Fibroblast of gingiva (primary cell): ENCODE measurements at regions not wholly inside any gene's neighbourhood (a gene's known extent, or its start where the extent isn't known, plus 50 kb on each side); places are given as distances from the start of the nearest gene placed in this dataset.
"Not testable (repeated sequence)": the region's sequence is repeated elsewhere in the genome, so short reads cannot be mapped to it uniquely, and the experiment has no call there.

Experiments
- DNase-seq: peaks from one replicate; pipeline ENCODE4 v3.0.0-alpha.2; 2011; ENCODE audit warnings: low read depth

DNA sequence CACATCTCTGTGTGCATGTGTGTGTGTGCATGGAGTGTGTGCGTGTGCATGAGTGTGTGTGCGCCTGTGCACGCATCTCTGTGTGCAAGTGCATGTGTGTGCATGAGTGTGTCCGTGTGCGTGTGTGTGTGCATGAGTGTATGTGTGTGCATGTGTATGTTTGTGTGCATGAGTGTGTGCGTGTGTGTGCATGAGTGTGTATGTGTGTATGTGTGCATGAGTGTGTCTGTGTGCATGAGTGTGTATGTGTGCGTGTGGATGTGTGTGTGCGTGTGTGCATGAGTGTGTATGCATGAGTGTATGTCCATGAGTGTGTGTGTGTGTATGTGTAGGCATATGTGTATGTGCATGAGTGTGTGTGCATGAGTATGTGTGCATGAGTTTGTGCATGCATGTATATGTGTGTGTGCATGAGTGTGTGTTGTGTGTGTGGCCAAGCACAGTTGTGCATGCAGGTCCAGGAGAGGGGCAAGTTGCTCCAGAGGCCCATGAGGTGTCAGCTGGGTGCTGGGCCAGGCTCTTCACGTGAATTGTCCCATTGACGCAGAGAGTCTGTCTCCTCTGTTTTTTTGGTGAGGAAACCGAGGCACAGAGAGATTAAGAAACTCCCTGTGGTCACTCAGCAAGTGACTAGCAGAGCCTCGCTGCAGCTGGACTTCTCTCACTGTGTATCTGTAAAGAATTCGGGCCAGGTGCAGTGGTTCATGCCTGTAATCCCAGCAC, 75.5 kb downstream of the ASB1 start:
- DNase-seq = no peak

DNA sequence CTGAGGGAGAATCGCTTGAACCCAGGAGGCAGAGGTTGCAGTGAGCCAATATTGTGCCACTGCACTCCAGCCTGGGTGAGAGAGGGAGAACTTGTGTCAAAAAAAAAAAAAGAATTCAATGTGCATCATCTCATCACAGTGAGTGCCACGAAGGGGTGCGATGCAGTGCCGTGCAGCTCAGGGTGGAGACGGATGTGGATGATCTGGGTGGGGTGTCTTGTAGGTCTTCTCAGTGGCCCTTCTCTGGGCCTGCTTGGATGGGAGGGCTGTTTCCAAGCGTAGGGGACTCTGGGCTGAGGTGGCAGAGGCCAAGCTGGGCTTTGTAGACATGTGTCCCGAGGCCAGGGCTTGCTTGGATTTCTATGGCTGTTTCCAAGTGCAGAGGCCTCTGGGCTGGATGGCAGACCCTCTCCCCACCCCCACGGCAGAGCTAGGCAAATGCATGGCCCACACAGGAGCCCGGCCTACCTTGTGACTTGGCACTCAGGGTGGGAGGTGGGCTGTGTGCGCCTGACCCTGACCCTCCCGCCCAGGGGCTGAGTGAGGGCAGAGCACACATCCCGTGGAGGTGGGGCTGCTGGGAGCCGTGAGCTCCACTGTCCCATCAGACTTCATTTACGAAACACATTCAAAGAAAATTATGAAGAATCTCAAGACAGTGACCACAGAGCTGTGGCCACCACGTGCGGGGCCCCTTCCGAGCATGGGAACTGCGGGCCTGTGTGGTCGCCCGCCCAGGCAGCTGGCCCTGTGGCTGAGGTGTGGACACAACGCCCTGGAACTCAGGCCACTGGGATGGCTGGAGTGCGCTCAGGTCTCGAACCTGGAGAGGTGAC, 76.4 kb downstream of the ASB1 start:
- no peak for DNase-seq

GRCh38 chr2:238504181-238504931, 77.6 kb downstream of the ASB1 start:
- no peak for DNase-seq

DNA sequence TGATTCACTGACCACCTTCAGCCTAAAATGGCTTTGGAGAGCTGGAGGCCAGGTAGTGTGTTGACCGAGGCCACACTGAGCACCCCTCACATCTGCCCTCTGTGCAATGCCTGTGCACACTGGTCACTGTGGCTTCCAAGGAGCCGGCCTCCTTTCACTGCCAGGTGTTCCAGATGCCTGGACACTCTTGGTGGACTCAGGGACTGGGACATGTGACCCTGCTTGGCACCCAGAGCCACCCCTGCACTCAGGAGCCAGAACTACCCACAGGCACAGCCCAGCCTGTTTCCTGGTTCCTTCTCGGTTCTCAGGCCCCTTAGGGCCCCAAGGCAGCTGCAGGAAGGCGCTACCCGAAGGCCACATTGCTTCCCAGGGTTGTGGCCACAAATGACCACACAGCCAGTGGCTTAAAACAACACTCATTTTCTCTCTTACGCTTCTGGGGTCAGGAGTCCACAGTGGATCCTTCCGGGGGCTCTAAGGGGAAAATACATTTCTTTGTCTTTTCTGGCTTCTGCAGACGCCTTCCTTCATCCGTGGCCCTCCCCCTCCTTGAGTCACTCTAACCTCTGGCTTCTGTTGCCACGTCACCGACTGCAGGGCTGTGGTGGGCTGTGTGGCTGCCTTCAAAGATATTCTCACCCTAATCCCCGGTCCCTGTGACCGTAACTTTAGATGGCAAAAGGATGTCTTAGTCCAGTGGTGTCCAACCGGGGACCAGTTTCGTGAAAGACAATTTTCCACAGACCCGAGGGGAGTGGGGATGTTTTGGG, 78.6 kb downstream of the ASB1 start:
- no peak for DNase-seq

DNA sequence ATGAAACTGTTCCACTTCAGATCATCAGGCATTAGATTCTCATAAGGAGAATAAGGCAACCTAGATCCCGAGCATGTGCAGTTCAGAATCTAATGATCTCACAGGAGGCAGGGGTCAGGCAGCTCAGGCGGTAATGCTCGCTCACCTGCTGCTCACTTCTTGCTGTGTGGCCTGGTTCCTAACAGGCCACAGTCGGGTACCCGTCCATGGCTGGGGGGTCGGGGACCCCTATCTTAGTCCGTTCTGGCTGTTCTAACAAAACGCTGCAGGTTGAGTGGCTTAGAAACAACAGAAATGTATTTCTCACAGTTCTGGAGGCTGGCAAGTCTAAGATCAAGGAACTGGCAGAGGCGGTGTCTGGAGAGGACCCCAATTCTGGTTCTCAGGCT, 79.2 kb downstream of the ASB1 start:
- no peak for DNase-seq

DNA sequence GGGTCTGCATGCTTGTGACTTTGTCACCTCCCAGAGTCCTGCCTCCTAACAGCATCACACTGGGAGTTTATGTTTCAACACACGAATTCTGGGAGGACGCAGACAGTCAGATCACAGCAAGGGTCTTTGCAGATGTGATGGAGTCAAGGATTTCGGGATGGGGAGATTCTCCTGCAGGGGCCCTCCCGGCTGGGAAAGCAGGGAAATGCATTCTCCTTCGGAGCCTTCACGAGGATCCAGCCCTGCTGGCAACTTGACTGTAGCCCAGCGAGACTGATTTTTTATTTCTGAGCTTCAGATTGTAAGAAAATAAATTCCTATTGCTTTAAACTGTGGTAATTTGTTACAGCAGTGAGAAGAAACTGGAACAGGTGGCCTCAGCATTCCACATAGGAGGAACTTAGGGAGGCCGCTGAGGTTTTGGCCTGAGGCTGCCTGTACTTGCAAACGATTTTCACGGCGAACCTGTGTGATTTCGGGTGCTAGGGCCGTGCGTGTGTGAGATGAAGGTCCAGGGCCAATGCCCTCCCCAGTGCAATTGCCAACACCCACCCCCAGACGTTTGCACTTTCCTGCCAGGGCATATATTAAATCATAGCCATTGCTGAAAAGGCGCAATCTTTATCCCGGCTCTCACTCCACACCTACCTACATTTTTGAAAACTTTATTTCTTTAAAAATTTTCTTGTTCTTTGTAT, 79.8 kb downstream of the ASB1 start:
- DNase-seq = no peak

DNA sequence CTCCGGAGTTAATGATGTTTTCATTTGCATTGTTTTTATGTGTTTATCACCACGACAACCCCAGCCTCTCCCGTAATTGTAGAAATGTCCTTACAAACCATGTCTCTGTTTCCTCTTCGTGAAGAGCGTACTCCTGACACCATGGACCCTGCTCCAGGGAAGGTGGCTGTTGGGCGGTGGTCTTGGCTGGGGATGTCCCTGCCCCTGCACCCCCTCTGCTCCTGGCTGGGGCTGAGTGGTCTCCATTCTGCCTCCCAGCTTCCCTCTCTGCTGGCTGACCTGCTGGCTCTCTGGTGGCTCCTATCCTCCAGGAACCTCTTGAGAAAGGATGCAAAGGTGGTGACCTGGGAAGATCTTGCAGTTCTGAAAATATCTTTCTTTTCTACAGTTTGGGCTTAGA, 81.1 kb downstream of the ASB1 start:
- no peak for DNase-seq

DNA sequence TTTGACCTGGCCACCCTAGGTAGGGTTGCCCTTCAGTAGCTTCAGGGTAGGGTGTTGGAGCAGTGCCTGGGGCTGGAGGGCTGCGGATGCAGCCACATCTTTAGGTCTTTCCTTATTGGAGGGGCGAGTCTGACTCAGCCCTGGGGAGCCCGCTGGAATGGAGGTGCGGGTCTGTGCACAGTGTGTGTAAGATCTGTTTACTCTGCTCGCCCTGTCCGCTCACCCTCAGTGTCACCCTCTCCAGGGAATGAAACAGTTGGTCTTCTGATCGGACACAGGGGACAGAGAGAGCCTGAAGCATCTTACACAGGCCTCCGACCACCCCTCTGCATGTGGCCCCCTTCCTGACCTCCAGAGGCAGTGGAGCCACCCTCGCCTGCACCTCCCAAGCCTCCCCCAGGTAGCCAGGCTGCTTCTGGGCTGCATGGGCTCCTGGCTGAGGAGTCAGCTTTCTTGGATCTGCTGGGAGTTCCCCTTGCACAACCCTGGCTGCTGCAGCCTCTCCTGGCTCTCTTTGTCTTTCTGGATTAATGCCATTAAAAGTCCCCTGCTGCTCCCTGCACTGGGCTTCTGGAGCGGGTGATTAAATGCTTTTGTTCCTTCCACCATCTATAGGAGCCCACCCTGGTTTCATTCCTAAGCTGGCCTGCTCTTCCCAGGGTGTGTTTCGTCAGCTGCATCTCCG, 82.6 kb downstream of the ASB1 start:
- no peak for DNase-seq

DNA sequence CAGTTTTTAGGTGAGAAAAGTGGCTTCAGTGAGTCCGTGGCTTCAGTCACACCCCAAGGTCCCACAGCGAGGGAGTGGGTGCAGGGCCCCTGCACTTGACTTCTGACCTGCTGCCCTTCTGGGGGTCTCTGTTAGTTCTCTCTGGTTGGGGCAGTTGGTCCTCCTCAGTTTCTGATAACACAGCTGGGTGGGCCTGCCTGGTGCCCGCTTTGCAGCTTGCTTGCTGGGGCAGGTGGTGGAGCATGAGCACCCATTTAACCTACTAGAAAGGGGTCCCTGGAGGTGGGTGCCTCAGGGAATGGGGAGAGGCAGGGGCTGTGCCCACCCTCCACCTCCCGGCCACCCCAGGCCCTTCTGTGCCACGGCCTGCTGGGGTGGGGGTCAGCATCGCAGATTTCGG, 83.2 kb downstream of the ASB1 start:
- DNase-seq = no peak

DNA sequence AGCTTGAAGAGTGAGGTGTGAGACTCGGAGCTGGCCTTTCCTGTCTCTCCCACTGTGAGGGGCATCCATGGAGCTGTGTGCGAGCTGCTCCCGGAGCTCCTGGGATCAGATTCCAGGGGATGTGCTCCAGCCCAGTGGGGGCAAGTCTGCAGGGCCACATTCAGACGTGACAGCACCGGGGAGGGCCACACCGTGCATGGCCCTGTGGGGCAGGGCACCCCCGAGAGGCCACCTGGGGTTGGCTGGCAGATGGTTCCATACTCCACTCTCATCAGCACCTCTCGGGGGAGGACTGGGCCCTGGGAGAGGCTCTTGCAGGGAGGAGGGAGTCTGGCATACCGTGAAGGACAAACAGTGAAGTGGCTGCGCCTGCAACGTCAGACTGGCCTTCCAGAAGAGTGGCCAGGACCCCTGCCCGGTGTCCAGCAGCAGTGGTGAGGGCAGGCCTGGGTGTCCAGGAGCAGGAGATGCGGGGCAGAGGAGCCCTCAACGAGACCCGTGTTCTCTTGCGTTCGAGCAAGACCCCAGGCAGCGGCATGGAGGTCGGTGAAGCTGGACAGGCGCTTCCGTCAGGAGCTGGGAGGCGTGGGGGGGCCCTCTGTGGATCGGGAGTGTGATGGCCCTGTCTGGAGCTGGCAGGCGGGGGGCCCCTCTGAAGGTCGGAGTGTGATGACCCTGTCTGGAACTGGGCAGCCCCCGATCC, 84.3 kb downstream of the ASB1 start:
- no peak for DNase-seq

DNA sequence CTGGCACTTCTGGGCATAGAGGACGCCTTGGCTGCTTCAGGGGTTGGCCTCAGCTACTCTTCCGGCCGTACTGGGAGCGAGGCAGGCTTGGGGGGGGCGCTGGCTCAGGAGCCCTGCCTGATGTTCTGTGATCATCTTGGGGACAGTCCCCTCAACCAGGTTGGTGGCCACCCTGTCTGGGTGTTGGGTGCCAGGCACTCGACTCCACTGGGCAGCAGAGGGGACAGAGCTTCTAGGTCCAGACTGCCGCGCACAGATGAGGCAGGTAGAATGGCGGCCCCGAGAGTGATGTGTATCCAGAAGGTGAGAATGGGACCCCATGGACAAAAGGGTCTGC, 84.9 kb downstream of the ASB1 start:
- DNase-seq = no peak

DNA sequence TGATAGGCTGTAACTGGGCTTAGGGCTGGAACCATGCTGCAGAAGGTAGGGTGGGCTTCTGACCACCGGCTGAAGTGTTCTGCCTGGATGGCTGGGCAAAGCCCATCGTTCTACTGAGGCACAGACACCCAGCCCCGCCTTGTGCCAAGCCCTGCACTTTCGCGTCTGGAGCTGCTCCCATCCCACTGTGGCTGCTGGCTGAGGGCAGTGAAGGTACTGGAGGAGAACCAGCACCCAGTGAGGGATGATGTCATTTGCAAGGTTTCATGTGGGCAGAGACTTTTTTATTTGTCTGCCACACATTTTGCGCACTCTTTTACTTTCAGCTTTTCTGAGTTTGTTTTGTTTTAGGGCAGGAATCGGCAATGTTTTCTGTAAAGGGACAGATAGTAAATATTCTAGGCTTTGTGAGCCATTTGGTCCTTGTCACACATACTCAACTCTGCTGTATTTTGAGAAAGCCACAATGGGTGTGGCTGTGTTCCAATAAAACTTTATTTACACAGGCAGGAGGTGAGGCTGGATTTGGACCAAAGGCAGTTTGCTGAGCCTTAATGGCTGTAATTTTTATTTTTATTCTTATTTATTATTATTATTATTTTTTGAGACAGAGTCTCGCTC, 85.6 kb downstream of the ASB1 start:
- DNase-seq = no peak

GRCh38 chr2:238513346-238513745, 86.6 kb downstream of the ASB1 start:
- DNase-seq = peak; percentile 55

DNA sequence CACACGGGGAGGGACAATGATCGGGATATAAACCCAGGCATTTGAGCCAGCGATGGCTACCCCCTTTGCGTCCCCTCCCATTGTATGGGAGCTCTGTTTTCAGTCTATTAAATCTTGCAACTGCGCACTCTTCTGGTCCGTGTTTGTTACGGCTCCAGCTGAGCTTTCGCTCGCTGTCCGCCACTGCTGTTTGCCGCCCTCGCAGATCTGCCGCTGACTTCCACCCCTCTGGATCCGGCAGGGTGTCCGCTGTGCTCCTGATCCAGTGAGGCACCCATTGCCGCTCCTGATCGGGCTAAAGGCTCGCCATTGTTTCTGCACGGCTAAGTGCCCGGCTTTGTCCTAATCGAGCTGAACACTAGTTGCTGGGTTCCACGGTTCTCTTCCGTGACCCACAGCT, 87.3 kb downstream of the ASB1 start:
- not testable (repeated sequence) for DNase-seq

- peak; percentile 64 for DNase-seq
Observed at GRCh38 chr2:238515377-238515776, 88.7 kb downstream of the ASB1 start.

DNA sequence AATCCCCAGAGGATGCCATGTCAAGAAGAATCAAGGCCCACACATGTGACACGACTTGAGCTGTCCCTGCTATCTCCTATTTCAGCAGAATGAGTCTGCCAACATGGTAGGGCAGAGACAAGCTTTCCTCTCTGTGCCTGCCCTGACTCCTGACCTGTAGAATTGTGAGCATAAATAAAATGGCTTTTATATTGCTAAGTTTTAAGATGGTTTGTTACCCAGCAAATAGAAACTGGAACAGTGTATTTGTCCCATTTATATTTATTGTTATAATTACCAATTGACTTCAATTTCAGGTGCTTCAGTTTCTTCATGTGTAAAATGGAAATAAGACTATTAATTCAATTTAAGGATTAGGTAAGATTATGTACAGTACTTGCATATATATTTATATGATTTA, 90.5 kb downstream of the ASB1 start:
- DNase-seq = no peak

- peak; percentile 99 for DNase-seq
Observed at GRCh38 chr2:238518172-238518820, 91.6 kb downstream of the ASB1 start.

GRCh38 chr2:238518821-238519186, 92.1 kb downstream of the ASB1 start:
- DNase-seq = no peak

DNA sequence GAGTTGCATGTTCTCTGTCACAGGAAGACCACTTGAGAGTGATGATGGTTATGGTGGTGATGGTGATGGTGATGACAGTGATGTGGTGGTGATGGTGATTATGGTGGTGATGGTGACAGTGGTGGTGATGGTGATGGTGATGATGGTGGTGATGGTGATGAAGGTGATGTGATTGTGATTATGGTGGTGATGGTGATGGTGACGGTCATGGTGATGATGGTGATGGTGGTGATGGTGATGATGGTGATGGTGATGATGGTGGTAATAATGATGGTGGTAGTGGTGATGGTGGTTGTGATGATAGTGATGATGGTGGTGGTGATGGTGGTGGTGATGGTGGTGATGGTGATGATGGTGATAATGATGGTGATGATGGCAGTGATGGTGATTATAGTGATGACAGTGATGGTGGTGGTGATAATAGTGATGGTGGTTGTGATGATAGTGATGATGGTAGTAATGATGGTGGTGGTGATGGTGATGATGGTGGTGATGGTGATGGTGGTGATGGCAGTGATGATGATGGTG, 93.7 kb downstream of the ASB1 start:
- DNase-seq = no peak
